ENCODE measurements at regions not wholly inside any gene's neighbourhood (a gene's known extent, or its start where the extent isn't known, plus 50 kb on each side); places are given as distances from the start of the nearest gene placed in this dataset.

GRCh38 chr10:104579136-104579535, 62.0 kb upstream of the SORCS3 start:
- DNase-seq: no peak
- TF ChIP-seq EZH2 (IDR thresholded peaks at IDR 0.05; ENCODE audit: low read depth) (no peak), CTCF (conservative IDR thresholded peaks at IDR 0.05) (no peak)
- no TSS peak for BruUV-seq (replicated peaks)
- Histone ChIP-seq H3K4me3 (no peak overlapping the region), H3K9me2 (ENCODE audit: insufficient read depth) (no peaks in the 10 kb centered on the region), H3K27me3 (ENCODE audit: insufficient read depth, low read depth) (peaks cover 21% of the 10 kb centered on the region; the same call in 1 of the 2 replicates), H3K27ac (no peak overlapping the region), H3K4me1 (replicated peaks; ENCODE audit: insufficient read depth) (no peaks in the 10 kb centered on the region), H4K20me1 (ENCODE audit: insufficient read depth) (no peaks in the 10 kb centered on the region), H3F3A (ENCODE audit: insufficient read depth, low read depth) (no peaks in the 10 kb centered on the region), H2AFZ (no peak overlapping the region), H3K36me3 (ENCODE audit: low read depth) (no peaks in the 10 kb centered on the region), H3K79me2 (ENCODE audit: low read depth) (no peaks in the 10 kb centered on the region), H3K9me3 (ENCODE audit: insufficient read depth, low read depth) (no peaks in the 10 kb centered on the region), H3K4me2 (no peak overlapping the region)
- CTCF ChIA-PET: no interaction called here
- POLR2A ChIA-PET (ENCODE audit: unreplicated experiment): no interaction called here
- intact Hi-C loops (cut with micrococcal nuclease; ENCODE audit: unreplicated experiment): no loop called here

DNA sequence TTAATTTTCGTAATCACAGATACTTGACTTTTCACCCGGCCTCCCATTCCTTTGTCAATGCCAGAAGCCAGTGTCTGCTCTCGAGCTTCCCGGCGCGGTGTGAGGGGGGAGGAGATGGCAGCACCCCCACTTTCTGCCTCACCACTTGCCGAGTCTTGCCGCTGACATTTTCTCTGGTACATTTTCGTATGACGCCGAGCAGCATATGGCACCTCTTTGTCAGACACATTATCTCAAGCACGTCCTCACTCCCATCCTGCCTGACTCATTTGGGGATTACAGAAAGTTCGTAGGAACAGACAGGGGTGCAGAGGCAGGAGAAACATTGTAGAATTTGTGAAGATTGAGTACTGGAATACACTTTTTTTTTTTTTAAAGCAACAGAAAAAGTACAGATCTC, 60.8 kb upstream of the SORCS3 start:
- no peak overlapping the region for H3K4me3 ChIP-seq
- no peak for DNase-seq
- intact Hi-C loops (cut with micrococcal nuclease; ENCODE audit: unreplicated experiment): loop anchor here (2.0 kb wide), 1 partner anchor 42 kb away; no protein-coding TSS in a partner anchor

DNA sequence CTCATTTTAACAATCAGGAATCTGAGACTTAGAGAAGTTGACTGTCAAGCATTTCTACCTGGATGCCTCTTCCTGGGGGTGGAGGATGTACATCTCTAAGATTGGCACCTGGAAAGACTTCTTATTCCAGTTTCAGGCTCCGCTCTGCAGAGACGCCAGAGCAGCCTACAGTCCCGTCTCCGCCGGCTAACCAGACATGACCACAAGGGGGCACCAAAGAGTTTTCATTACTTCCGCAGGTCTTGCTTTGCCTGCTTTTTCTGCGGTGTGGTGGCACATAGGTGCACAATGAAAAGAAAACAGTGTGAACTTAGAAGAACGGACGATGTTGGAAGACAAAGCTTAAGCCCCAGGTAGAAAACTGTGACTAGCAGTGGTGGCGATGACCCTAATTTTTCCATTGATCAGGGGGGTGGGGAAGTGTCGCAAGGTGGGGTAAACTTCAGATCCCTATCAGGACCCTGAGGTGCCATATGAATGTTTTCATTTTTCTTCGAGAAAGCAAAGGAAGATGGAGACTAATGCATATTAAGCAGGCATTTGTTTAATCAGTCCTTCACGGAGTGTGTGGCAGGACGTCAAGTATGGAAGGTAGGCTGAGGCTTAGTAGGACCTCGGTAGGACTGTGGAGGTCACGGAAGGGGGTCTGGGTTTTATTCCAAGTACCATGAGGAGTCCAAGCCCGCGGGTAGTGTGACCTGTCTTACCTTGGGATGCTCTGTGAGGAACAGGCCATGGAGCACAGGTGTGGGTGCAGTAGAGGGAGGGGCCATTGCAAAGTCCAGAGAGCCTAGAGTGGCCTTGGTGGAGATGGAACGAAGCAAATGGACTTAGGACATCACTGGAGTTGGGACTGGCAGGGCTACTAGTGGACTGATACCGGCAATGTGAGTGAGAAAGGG, 60.1 kb upstream of the SORCS3 start:
- H3K4me2 ChIP-seq: no peak overlapping the region
- intact Hi-C loops (cut with micrococcal nuclease; ENCODE audit: unreplicated experiment): loop anchor here (2.0 kb wide), 1 partner anchor 42 kb away; no protein-coding TSS in a partner anchor
- BruUV-seq (replicated peaks): no TSS peak

More for the DNA sequence above, 60.8 kb upstream of the SORCS3 start:
- H4K20me1 ChIP-seq (ENCODE audit: insufficient read depth): no peaks in the 10 kb centered on the region
- H3K9me2 ChIP-seq (ENCODE audit: insufficient read depth): no peaks in the 10 kb centered on the region
- H3K4me1 ChIP-seq (replicated peaks; ENCODE audit: insufficient read depth): no peaks in the 10 kb centered on the region
- no peaks in the 10 kb centered on the region for H3K36me3 ChIP-seq (ENCODE audit: low read depth)
- H3K4me2 ChIP-seq: no peak overlapping the region
- H2AFZ ChIP-seq: no peak overlapping the region
- peaks cover 21% of the 10 kb centered on the region; the same call in 1 of the 2 replicates for H3K27me3 ChIP-seq (ENCODE audit: insufficient read depth, low read depth)
- BruUV-seq (replicated peaks): no TSS peak
- ChIA-PET CTCF (no interaction called here), POLR2A (ENCODE audit: unreplicated experiment) (no interaction called here)
- H3K27ac ChIP-seq: no peak overlapping the region
- no peaks in the 10 kb centered on the region for H3F3A ChIP-seq (ENCODE audit: insufficient read depth, low read depth)
- no peak for TF ChIP-seq CTCF (conservative IDR thresholded peaks at IDR 0.05)
- H3K79me2 ChIP-seq (ENCODE audit: low read depth): no peaks in the 10 kb centered on the region
- no peaks in the 10 kb centered on the region for H3K9me3 ChIP-seq (ENCODE audit: insufficient read depth, low read depth)

More for the DNA sequence above, 60.1 kb upstream of the SORCS3 start:
- H3K27me3 ChIP-seq (ENCODE audit: insufficient read depth, low read depth): peaks cover 20% of the 10 kb centered on the region; the same call in 1 of the 2 replicates
- peak in 1 of 2 experiments; percentile 58 for DNase-seq
- POLR2A ChIA-PET (ENCODE audit: unreplicated experiment): no interaction called here
- TF ChIP-seq CTCF (conservative IDR thresholded peaks at IDR 0.05) (peak; percentile 71), EZH2 (IDR thresholded peaks at IDR 0.05; ENCODE audit: low read depth) (no peak)
- H2AFZ ChIP-seq: no peak overlapping the region
- no peaks in the 10 kb centered on the region for H3K4me1 ChIP-seq (replicated peaks; ENCODE audit: insufficient read depth)
- H3K4me3 ChIP-seq: no peak overlapping the region
- CTCF ChIA-PET: no interaction called here
- H3K27ac ChIP-seq: no peak overlapping the region
- no peaks in the 10 kb centered on the region for H4K20me1 ChIP-seq (ENCODE audit: insufficient read depth)
- no peaks in the 10 kb centered on the region for H3K36me3 ChIP-seq (ENCODE audit: low read depth)
- H3F3A ChIP-seq (ENCODE audit: insufficient read depth, low read depth): no peaks in the 10 kb centered on the region
- no peaks in the 10 kb centered on the region for H3K9me2 ChIP-seq (ENCODE audit: insufficient read depth)
- no peaks in the 10 kb centered on the region for H3K9me3 ChIP-seq (ENCODE audit: insufficient read depth, low read depth)
- no peaks in the 10 kb centered on the region for H3K79me2 ChIP-seq (ENCODE audit: low read depth)

Measured in PC-9 (cell line).